ENCODE measurements at regions not wholly inside any gene's neighbourhood (a gene's known extent, or its start where the extent isn't known, plus 50 kb on each side); places are given as distances from the start of the nearest gene placed in this dataset.

- no peak for DNase-seq
Observed at GRCh38 chr10:111523016-111523415, 446.2 kb downstream of the ADRA2A start.

DNA sequence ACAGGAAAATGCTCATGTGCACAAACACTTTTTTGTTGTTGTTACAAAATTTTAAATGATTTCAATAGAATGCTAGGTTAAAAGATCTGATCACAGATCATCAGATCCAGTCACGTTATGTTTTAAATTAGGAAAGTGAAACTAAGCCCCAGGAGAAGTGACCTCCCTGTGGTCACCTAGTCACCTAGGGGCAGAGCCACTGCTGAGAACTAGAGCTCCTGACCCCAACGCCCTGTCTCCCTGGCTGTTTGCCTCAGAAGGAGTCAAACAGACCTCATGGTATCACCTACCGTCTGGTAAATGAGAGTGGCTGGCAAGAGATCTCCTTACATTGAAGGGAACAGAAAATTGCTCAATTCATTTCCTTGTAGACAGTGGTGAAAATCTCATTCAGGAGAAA is 447.3 kb downstream of the ADRA2A start:
- DNase-seq, result no peak

- no peak for DNase-seq
Observed at GRCh38 chr10:111525696-111526095, 448.9 kb downstream of the ADRA2A start.

DNA sequence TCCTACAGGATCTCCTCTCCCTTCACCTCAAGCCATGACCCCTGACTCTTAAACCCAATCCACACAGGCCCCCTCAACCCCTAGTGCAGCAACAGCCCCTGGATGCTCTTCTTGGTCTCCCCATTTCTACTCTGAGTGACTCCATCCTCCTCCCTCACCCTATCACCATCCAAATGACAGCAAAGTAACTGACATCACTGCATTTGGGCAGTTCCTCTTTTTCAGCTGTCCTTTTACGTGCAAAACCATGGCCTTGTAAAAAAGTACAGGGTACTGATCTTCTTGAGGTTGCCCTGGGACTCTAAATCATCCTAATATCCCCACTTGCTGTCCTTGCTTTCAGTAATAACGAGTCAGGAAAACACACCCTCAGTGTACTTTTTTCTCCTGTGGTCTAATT is 454.9 kb downstream of the ADRA2A start:
- no peak for DNase-seq

- no peak for DNase-seq
Observed at GRCh38 chr10:111532139-111532538, 455.3 kb downstream of the ADRA2A start.

DNA sequence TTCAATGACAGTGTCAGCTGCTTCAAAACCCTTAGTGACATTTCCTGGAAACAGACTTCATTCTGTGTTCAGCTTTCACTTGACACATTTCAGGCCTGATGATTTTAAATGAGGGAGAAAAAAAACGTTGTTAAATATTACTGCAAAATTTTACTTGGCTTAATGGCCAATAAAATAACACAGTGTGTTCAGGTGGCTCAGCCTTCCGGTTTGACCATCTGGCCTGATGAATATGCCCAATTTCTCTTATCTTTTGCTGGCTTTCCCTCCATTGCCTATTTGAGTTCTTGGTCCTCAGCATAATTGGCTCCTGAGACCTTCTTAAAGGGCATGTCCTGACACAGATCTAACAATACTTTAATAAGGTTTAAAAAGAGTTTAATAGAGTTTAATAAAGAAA is 462.4 kb downstream of the ADRA2A start:
- no peak for DNase-seq

- no peak for DNase-seq
Observed at GRCh38 chr10:111543854-111544253, 467.0 kb downstream of the ADRA2A start.

GRCh38 chr10:111545861-111546605 is 469.2 kb downstream of the ADRA2A start:
- DNase-seq, result no peak

- no peak for DNase-seq
Observed at GRCh38 chr10:111548084-111548726, 471.4 kb downstream of the ADRA2A start.

DNA sequence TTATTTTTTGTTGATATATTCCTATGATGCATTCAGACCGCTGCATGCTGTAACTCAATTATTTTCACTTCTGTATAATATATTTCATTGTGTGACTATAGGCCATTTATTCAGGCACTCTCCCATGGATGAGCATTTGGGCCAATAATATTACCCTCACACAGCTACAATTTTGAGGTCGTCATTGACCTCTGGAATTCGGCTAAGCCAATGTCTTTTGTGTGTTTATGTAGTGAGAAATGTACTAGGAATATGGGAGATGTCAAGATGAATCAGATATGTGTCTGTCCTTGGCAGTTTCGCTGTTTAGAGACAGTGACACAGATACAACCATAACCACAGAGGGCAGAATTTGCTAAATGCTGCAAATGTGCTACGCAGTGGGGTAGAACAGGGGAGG is 474.2 kb downstream of the ADRA2A start:
- DNase-seq, result no peak

GRCh38 chr10:111556666-111557065 is 479.8 kb downstream of the ADRA2A start:
- DNase-seq, result no peak

DNA sequence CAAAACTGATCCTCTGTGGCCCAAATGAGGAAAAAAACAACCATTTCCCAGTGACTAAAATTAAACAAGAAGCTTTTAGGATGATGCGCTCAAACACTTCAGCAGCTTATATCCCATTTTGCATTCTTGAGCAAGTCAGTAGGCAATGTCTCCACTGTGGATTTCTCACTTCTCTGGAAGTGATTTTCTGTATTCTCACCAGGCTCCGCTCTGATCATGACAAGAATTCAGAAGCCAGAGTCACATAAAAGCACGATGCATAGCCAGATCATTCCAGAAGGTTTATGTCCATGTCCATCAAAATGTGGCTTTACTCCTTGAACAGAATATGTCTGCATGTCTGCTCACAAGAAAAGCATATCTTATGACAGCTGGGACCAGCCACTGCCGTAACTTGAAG is 481.4 kb downstream of the ADRA2A start:
- no peak for DNase-seq

DNA sequence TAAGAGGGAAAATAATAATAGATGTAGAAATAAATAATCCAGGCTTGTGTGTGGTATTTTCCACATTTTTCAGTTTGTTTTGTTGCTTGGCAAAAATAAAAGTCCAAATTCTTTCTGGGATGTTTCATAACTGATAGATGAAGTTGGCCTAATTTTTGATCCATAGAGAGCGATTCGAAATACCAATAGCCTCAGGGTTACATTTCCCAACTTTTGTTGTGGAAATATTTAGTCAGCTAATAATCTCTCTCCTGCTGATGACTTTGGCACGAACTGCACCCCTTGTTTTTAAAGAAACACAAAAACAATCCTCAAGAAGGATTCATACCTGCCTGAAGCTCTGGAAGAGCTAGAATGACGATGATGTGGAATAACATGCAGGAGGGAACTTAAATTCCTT is 483.2 kb downstream of the ADRA2A start:
- no peak for DNase-seq

DNA sequence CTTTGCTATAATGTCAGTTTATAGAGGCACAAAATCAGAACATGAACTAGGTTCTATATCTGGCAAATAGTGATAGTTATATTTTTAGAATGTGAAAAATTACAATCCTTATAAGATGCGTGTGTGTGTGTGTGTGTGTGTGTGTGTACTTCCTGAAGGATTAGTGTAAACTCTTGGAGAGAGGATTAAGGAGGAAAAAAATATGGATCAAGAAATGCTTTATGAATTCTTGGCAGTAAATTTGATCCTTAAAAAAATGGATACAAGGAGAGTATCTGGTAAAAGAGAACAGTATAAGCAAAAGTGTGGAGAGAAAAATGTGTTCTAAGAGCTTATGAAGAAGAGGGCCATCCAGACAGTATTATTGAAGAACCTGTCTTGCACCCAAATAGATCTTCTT is 484.3 kb downstream of the ADRA2A start:
- no peak for DNase-seq

- DNase-seq, result no peak
Observed at GRCh38 chr10:111565542-111565941, 488.7 kb downstream of the ADRA2A start.

GRCh38 chr10:111578076-111578475 is 501.2 kb downstream of the ADRA2A start:
- DNase-seq, result no peak

DNA sequence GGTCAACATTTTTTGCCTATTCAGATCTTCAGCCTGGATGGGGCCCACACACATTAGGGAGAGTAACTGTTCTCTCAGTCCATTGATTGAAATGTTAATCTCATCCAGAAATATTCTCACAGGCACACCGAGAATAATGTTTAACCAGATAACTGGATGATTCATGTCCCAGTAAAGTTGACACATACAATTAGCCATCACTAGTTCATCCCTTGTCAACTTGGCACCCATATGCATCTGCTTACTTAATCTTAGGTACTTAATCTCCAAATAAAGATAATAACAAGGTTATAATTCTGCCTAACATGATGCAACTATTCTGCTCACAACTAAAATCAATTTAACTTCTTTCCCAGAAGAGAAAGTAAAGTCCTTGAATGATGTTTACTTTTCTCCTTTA is 502.6 kb downstream of the ADRA2A start:
- no peak for DNase-seq

DNA sequence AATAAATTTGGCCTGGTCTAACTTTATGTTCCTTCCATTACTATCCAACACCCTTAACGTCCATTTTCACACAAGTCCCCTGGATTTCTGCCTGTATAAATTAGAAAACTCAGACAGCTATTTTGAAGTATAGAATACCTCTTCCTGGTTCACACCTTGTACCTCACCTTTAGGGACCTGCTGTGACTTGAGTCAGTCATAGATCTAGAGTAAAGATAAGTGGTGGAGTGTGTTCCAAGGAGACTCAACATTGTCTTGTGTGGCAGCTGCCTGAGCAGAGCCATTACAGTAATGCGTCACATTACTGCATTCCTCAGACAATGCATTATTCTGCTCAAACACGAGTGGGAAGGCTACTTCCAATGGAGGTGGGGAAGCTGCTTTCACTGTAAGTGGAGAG is 513.9 kb downstream of the ADRA2A start:
- DNase-seq, result no peak

GRCh38 chr10:111593578-111593977 is 516.7 kb downstream of the ADRA2A start:
- DNase-seq, result no peak

DNA sequence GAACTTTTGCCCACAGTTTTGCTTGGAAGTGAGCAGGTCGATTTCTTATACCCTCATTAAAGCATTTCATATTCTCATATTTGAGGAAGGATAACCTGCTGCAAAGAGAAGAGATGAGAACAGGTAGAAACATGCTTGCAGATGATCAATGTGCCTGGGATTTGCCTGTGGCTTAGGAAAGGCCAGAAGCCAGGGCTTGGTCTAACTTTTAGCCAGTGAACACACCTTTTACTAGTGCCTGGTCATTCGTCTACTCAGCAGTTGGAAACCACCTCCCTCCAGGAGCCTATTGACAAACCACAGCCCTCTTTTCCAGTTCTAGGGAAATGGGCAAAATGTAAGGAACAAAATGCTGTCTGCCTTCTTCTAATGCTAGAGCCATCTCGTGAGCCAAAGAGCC is 518.3 kb downstream of the ADRA2A start:
- no peak for DNase-seq

DNA sequence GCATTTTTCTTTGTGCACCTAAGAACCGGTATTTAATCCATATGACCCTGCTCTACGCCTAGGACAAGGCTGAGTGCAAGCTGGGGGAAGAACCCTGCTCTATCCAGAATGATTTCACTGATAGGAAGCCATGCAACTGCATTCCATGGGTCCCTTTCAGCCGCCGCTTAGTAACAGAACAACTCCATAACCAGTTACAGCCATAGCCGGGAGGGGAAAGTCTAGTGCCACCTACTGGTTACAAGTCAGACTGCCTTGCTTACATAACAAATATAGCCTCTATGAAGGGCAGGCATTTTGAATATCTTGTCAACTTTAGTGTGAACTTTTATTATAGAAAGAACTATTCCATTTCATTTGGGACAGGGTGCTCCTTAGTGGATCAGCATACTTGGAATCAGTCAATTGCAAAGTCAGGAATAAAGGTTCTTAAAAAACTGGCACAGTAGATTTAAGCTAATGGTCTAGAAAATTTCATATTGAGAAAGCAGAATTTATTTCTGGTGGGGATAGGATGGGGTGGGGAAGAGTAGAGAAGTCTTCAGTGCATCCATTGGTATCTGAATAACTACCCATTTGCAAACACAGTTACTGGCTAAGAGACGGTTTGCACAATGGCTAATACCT is 521.7 kb downstream of the ADRA2A start:
- peak; percentile 53 for DNase-seq

DNA sequence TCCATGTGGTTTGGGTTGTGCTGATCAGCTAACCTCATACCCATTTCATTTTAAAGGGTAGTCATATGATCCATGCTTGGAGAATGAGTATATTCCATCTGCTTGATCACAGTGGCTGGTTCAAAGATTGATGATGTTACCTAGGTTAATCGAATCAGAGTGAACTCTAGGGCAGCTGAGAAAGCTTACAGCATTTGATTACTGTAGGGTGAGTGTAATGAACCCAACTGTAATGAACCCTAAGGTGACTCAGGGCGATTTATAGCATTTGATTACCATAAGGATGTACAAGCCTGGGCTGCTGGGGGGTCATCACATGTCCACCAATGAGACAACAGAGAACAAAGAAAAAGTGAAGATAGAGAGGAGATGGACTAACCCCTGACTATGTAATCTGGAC is 523.1 kb downstream of the ADRA2A start:
- DNase-seq, result no peak

DNA sequence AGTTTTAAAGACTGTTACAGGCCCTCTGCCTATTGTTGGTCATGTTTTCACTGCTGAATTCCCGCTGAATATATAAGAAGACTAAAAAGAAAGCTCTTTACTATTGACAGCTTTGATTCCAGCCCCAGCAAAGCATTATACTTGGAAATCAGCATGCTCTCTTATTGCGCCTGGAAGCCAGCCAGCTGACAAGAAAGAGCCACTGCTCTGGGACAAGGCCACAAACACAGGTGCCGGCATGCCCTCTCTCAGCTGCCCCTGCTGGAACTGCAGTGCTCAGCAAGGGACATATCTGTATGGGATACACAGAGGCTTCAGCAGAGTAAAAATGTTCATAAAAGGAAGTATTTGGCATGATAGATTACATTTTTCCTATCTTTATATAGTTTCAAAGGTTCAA is 523.9 kb downstream of the ADRA2A start:
- DNase-seq, result no peak

GRCh38 chr10:111612273-111612672 is 535.4 kb downstream of the ADRA2A start:
- no peak for DNase-seq
